Ovary (tissue), 3 donors: ENCODE measurements at regions not wholly inside any gene's neighbourhood (a gene's known extent, or its start where the extent isn't known, plus 50 kb on each side); places are given as distances from the start of the nearest gene placed in this dataset.

Experiments
- CTCF ChIP-seq, 3 donors: fragments of 450-650 bp in 2 of 3; fragments of 200-600 bp in 1 of 3; IDR thresholded peaks; one replicate each; pipeline versions ENCODE4 v1.5.1 to v1.8.0; 2016 to 2022; ENCODE audit warnings: antibody characterized with exemption in 3 of 3, mild to moderate bottlenecking in 1 of 3
- POLR2A ChIP-seq: fragments of 450-650 bp; IDR thresholded peaks from one replicate; pipeline ENCODE4 v1.6.1; 2017; ENCODE audit warnings: antibody characterized with exemption, mild to moderate bottlenecking, moderate library complexity
- donor health status: DM: no; HTN: no; CAD: no.

DNA sequence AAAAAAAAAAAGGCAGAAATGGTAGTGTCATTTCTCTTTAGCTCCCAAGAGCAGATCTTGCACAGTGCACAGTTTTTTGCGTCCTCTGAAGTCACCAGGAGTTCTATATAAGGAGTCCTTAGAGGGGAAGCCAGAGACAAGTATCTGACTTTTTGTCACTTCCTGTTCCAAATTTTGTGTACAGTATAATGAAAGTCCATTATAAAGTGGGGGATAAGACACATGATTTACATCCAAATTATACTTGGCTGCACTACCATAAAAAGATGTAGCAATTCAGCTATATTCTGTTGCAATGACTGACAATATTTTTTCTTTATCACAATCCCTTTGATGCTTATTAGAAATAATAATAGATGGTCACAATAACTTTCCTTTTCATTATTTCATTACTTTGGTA is 1276.9 kb upstream of the ADGRL2 start:
- no peak for TF ChIP-seq CTCF (IDR thresholded peaks at IDR 0.05)
- TF ChIP-seq POLR2A: no peak
